ENCODE measurements at regions not wholly inside any gene's neighbourhood (a gene's known extent, or its start where the extent isn't known, plus 50 kb on each side); places are given as distances from the start of the nearest gene placed in this dataset.
A peak's percentile ranks its signal among the peaks of the same experiment; 100 is the strongest.
"Not testable (repeated sequence)": the region's sequence is repeated elsewhere in the genome, so short reads cannot be mapped to it uniquely, and the experiment has no call there.

GRCh38 chr20:29874476-29875202 lies 1382.8 kb upstream of the DEFB115 start:
- Mint-ChIP-seq H3K27me3 (ENCODE audit: unreplicated experiment) (no peaks in the 10 kb centered on the region), H3K27ac (ENCODE audit: unreplicated experiment) (no peak overlapping the region), H3K4me3 (ENCODE audit: unreplicated experiment) (no peak overlapping the region), H3K4me1 (ENCODE audit: unreplicated experiment) (no peaks in the 10 kb centered on the region), H3K9me3 (ENCODE audit: unreplicated experiment) (peaks cover 56% of the 10 kb centered on the region), H3K36me3 (ENCODE audit: unreplicated experiment) (peaks cover 5% of the 10 kb centered on the region)
- DNase-seq (ENCODE audit: extremely low spot score, unreplicated experiment) = no peak
- TF ChIP-seq CTCF (IDR thresholded peaks at IDR 0.05) = no peak

GRCh38 chr20:29875321-29876083 lies 1382.0 kb upstream of the DEFB115 start:
- H3K9me3 Mint-ChIP-seq (ENCODE audit: unreplicated experiment) = peaks cover 51% of the 10 kb centered on the region
- DNase-seq (ENCODE audit: extremely low spot score, unreplicated experiment) = peak; percentile 86
- H3K4me3 Mint-ChIP-seq (ENCODE audit: unreplicated experiment); H3K27me3 Mint-ChIP-seq (ENCODE audit: unreplicated experiment); H3K27ac Mint-ChIP-seq (ENCODE audit: unreplicated experiment); H3K4me1 Mint-ChIP-seq (ENCODE audit: unreplicated experiment); H3K36me3 Mint-ChIP-seq (ENCODE audit: unreplicated experiment): not testable (repeated sequence)

DNA sequence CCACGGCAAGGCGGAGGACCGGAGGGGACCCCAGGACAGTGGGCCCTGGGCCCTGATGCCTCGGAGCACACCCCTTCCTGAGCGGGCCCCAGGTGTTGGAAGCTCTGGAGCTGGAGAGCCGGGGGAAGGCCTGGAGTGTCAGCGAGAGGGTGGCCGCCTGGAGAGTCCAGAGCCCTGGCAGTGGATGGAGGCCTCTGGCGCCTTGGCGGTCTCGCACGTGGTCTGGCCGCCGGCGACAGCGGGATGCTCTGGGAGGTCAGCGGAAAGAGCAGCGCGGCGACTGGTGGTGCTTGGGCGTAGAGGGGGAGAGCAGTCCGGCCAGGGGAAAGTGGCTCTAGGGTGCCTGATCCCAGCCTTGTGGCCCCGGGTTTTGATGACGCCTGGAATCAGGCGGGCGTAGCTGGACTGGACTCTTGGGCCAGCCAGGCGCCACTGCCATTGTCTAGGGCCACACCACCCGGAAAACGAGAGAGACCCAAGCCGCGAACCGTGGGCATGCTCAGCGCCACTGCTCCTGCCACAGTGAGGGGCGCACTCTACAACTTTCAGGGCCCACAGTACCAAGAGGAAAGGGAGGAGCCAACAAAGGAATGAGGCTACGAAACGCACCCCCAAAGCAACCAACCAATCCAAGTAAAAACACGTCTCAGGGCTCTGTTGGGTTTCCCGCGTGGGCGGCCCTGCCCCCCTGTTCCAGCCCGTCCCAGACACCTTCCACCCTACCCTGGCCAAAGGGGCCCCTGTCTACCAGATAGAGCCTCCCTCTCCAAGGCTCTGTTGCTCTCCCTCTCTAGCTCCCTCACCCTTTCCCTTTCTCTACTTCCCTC lies 1381.2 kb upstream of the DEFB115 start:
- not testable (repeated sequence) for H3K4me1 Mint-ChIP-seq (ENCODE audit: unreplicated experiment); H3K4me3 Mint-ChIP-seq (ENCODE audit: unreplicated experiment); H3K27me3 Mint-ChIP-seq (ENCODE audit: unreplicated experiment); H3K27ac Mint-ChIP-seq (ENCODE audit: unreplicated experiment); H3K36me3 Mint-ChIP-seq (ENCODE audit: unreplicated experiment)
- DNase-seq (ENCODE audit: extremely low spot score, unreplicated experiment) = peak; percentile 86
- H3K9me3 Mint-ChIP-seq (ENCODE audit: unreplicated experiment) = peaks cover 46% of the 10 kb centered on the region

GRCh38 chr20:29876911-29877285 lies 1380.6 kb upstream of the DEFB115 start:
- DNase-seq (ENCODE audit: extremely low spot score, unreplicated experiment) = peak; percentile 89
- H3K9me3 Mint-ChIP-seq (ENCODE audit: unreplicated experiment) = peaks cover 42% of the 10 kb centered on the region

DNA sequence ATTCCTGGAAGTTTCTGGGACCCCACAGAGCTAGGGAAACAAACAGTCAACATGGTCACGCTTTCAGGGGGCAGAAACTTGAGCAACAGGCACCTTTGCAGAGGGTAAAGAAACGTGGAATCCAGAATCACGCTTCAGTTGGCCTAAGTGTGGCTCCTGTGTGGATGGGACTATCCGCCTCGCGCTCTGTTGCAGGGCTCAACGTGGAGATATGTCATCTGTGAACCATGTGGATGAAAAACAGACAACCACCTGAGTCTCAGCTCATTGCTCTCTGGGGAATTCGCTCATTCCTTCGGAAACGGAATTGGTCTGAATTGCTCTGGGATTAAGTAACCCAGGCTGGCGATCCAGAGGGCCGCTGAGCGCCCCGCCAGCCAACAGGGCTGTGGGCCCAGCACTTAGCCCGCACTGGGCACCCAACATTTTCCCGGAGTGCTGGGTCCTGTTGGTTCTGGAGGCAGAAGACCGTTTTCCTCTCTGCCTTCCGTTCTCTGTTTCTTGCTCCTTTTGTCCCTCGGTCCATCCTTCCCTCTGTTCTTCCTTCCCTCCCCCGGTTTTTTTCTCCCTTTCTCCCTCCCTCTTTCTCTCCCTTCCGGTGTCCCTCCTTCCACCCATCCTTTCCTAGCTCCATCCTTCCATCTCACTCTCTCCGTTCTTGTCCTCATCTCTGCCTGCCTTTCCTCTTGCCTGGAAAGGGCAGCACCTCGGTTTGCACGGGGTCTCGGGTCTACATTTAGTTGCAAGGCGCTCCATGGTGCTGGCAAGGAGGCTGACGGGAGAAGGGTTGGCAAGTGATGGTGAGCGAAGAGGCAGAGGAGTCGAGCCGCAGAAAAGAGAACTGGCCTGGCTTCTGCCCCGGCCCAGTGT lies 1379.8 kb upstream of the DEFB115 start:
- not testable (repeated sequence) for H3K36me3 Mint-ChIP-seq (ENCODE audit: unreplicated experiment); DNase-seq (ENCODE audit: extremely low spot score, unreplicated experiment)
- peaks cover 44% of the 10 kb centered on the region for H3K9me3 Mint-ChIP-seq (ENCODE audit: unreplicated experiment)

More at GRCh38 chr20:29876911-29877285, 1380.6 kb upstream of the DEFB115 start:
- Mint-ChIP-seq H3K36me3 (ENCODE audit: unreplicated experiment) (peaks cover 5% of the 10 kb centered on the region), H3K27ac (ENCODE audit: unreplicated experiment) (no peak overlapping the region), H3K4me1 (ENCODE audit: unreplicated experiment) (no peaks in the 10 kb centered on the region), H3K27me3 (ENCODE audit: unreplicated experiment) (no peaks in the 10 kb centered on the region), H3K4me3 (ENCODE audit: unreplicated experiment) (no peak overlapping the region)
- TF ChIP-seq CTCF (IDR thresholded peaks at IDR 0.05) = no peak

GRCh38 chr20:29878281-29878741 lies 1379.2 kb upstream of the DEFB115 start:
- peak; percentile 89 for DNase-seq (ENCODE audit: extremely low spot score, unreplicated experiment)
- Mint-ChIP-seq H3K4me1 (ENCODE audit: unreplicated experiment) (no peaks in the 10 kb centered on the region), H3K27ac (ENCODE audit: unreplicated experiment) (no peak overlapping the region), H3K36me3 (ENCODE audit: unreplicated experiment) (peaks cover 5% of the 10 kb centered on the region), H3K9me3 (ENCODE audit: unreplicated experiment) (peaks cover 40% of the 10 kb centered on the region), H3K4me3 (ENCODE audit: unreplicated experiment) (no peak overlapping the region), H3K27me3 (ENCODE audit: unreplicated experiment) (no peaks in the 10 kb centered on the region)
- TF ChIP-seq CTCF (IDR thresholded peaks at IDR 0.05) = no peak

More for the DNA sequence above, 1379.8 kb upstream of the DEFB115 start:
- H3K27me3 Mint-ChIP-seq (ENCODE audit: unreplicated experiment); H3K27ac Mint-ChIP-seq (ENCODE audit: unreplicated experiment); H3K4me3 Mint-ChIP-seq (ENCODE audit: unreplicated experiment); H3K4me1 Mint-ChIP-seq (ENCODE audit: unreplicated experiment): not testable (repeated sequence)
